ENCODE measurements at regions not wholly inside any gene's neighbourhood (a gene's known extent, or its start where the extent isn't known, plus 50 kb on each side); places are given as distances from the start of the nearest gene placed in this dataset.

DNA sequence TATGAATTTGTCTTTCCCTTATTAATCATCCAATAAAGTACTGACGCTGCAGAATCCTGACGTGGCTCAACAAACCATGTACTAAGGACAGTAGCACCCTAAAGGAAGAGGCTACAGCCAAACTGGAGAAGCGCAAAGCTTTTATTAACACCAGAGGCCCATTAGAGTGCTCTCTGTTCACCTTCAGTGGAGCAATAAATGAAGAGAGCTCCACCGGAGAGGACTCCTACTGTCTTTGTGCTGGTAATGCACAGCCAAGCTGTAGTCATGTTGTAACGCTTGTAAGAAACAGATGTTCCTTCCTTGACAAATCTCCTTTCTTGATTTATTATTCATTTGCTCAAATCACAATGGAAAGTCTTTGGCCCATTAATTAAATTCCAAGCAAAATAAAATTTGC lies 220.7 kb upstream of the RRP15 start:
- Histone ChIP-seq H4K5ac (ENCODE audit: insufficient read length, low read depth, low read length) (no peak overlapping the region), H4K91ac (replicated peaks; ENCODE audit: insufficient read length, low read length) (no peak overlapping the region), H4K8ac (ENCODE audit: extremely low read depth, insufficient read depth, low read length) (no peak overlapping the region), H3K14ac (ENCODE audit: insufficient read length) (no peak overlapping the region), H3K9me3 (ENCODE audit: insufficient read depth in 2 of 2, low read depth in 1 of 2, low read length in 1 of 2) (no peaks in the 10 kb centered on the region), H3K79me2 (ENCODE audit: control insufficient read depth in 1 of 2, insufficient read depth in 2 of 2, low read length in 2 of 2) (no peaks in the 10 kb centered on the region), H3K79me1 (ENCODE audit: low read depth, low read length) (no peaks in the 10 kb centered on the region), H3K36me3 (ENCODE audit: control insufficient read depth in 2 of 4, insufficient read depth in 4 of 4, low read length in 3 of 4) (no peaks in the 10 kb centered on the region), H3K4me1 (replicated peaks in 1 of 4; ENCODE audit: control insufficient read depth in 3 of 4, insufficient read depth in 4 of 4, low read length in 3 of 4) (no peaks in the 10 kb centered on the region), H3K9ac (replicated peaks in 1 of 4; ENCODE audit: extremely low read depth in 1 of 4, low read depth in 3 of 4, low read length in 3 of 4) (no peak overlapping the region), H3K23me2 (ENCODE audit: low read depth, low read length) (no peaks in the 10 kb centered on the region), H4K20me1 (replicated peaks in 1 of 2; ENCODE audit: control insufficient read depth in 1 of 2, insufficient read depth in 2 of 2, low read length in 2 of 2) (no peaks in the 10 kb centered on the region), H2AFZ (ENCODE audit: low read length) (0 out of 2 replicates have a peak overlapping the region, but pooled peaks have one; percentile 28), H3K23ac (ENCODE audit: insufficient read length) (no peak overlapping the region), H3K4me2 (ENCODE audit: insufficient read depth in 1 of 2, low read depth in 2 of 2, low read length in 2 of 2) (no peak overlapping the region), H3K4me3 (ENCODE audit: extremely low read depth in 1 of 4, insufficient read depth in 2 of 4, low read depth in 3 of 4, low read length in 4 of 4) (no peak overlapping the region), H2BK20ac (ENCODE audit: low read length) (no peak overlapping the region), H3K4ac (replicated peaks; ENCODE audit: insufficient read length, low read depth, low read length) (no peak overlapping the region), H3K27ac (ENCODE audit: low read depth, low read length) (no peak overlapping the region), H3K56ac (replicated peaks; ENCODE audit: insufficient read length, low read depth, low read length) (no peak overlapping the region), H3K27me3 (replicated peaks in 1 of 4; ENCODE audit: control insufficient read depth in 3 of 4, extremely low read depth in 1 of 4, insufficient read depth in 3 of 4, low read length in 3 of 4) (no peaks in the 10 kb centered on the region), H2BK5ac (ENCODE audit: low read depth, low read length) (no peak overlapping the region), H2BK15ac (ENCODE audit: low read length) (no peak overlapping the region), H2AK5ac (ENCODE audit: low read depth, low read length) (no peak overlapping the region), H3K18ac (ENCODE audit: extremely low read depth, low read length) (no peak overlapping the region), H2BK12ac (ENCODE audit: low read depth, low read length) (no peak overlapping the region), H2BK120ac (replicated peaks; ENCODE audit: low read depth, low read length) (no peak overlapping the region)
- 84% methylated on average over 5 of the region's 5 CpGs; no CpG with 5 or more reads in 1 of the 2 experiments for WGBS, 2 experiments (ENCODE audit: extremely low coverage in 1 of 2, insufficient coverage in 1 of 2, insufficient read length in 1 of 2, insufficient replicate concordance in 2 of 2, low coverage in 1 of 2, low lambda C conversion rate in 2 of 2, missing lambda C conversion rate in 1 of 2)
- no peak for FAIRE-seq
- ChIA-PET CTCF (ENCODE audit: partially characterized antibody) (no interaction called here), POLR2A (ENCODE audit: partially characterized antibody) (no interaction called here)
- TF ChIP-seq ZNF274 (IDR thresholded peaks at IDR 0.05; ENCODE audit: borderline replicate concordance, extremely low read depth, low read length) = peak; percentile 27; the same call in 1 of the 2 replicates
- TF ChIP-seq, protein P1, sequence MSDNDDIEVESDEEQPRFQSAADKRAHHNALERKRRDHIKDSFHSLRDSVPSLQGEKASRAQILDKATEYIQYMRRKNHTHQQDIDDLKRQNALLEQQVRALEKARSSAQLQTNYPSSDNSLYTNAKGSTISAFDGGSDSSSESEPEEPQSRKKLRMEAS (IDR thresholded peaks at IDR 0.05) = no peak
- DNase-seq (ENCODE audit: low read depth in 1 of 2, low spot score in 2 of 2) = no peak
